ENCODE measurements at regions not wholly inside any gene's neighbourhood (a gene's known extent, or its start where the extent isn't known, plus 50 kb on each side); places are given as distances from the start of the nearest gene placed in this dataset.

GRCh38 chr21:22154579-22155274 lies 1156.5 kb downstream of the NCAM2 start:
- CTCF ChIA-PET, result no interaction called here

More at GRCh38 chr21:22154579-22155274, 1156.5 kb downstream of the NCAM2 start:
- no peak for ATAC-seq
- intact Hi-C loops (cut with micrococcal nuclease), result no loop called here
- Histone ChIP-seq H3K27me3 (ENCODE audit: insufficient read depth, low read length) (no peaks in the 10 kb centered on the region), H2AFZ (ENCODE audit: low read depth, low read length, poor library complexity, severe bottlenecking) (no peak overlapping the region), H3K36me3 (ENCODE audit: control insufficient read depth in 1 of 2, insufficient read depth in 2 of 2, low read length in 2 of 2) (no peaks in the 10 kb centered on the region), H3K9me2 (ENCODE audit: insufficient read depth) (no peaks in the 10 kb centered on the region), H3K4me2 (ENCODE audit: low read length) (no peak overlapping the region), H3K27ac (ENCODE audit: low read depth, low read length) (no peak overlapping the region), H4K20me1 (ENCODE audit: insufficient read depth) (no peaks in the 10 kb centered on the region), H3K4me1 (ENCODE audit: control insufficient read depth in 1 of 2, insufficient read depth in 2 of 2, low read length in 2 of 2) (no peaks in the 10 kb centered on the region), H3K79me2 (ENCODE audit: insufficient read depth, low read length) (no peaks in the 10 kb centered on the region), H3K4me3 (replicated peaks in 1 of 2; ENCODE audit: low read depth in 1 of 2, low read length in 2 of 2) (no peak overlapping the region), H3K9ac (ENCODE audit: low read length) (no peak overlapping the region), H3K9me3 (ENCODE audit: control insufficient read depth in 1 of 2, insufficient read depth in 1 of 2, low read depth in 1 of 2, low read length in 2 of 2) (peaks cover 18 to 34% of the 10 kb centered on the region in 2 experiments; a peak in 2 of 4 replicates)
- ChIA-PET POLR2A (no interaction called here), RAD21 (ENCODE audit: low non-redundant PET in 1 of 2, low total read pairs in 2 of 2, uncharacterized antibody in 2 of 2, unreplicated experiment in 2 of 2) (no interaction called here)
- no peak for DNase-seq (ENCODE audit: low read depth, low spot score)
- TF ChIP-seq RAD21 (IDR thresholded peaks at IDR 0.05; ENCODE audit: low read depth), result no peak
- TF ChIP-seq FOSL1 (IDR thresholded peaks at IDR 0.05; ENCODE audit: low read depth), result no peak
- TF ChIP-seq CEBPB (IDR thresholded peaks at IDR 0.05; ENCODE audit: low read depth), result no peak
- no peak for TF ChIP-seq CBX3 (IDR thresholded peaks at IDR 0.05; ENCODE audit: low read depth)
- TF ChIP-seq POLR2A (IDR thresholded peaks at IDR 0.05; ENCODE audit: borderline replicate concordance, extremely low read depth, insufficient read depth, insufficient read length), result no peak
- TF ChIP-seq POLR2AphosphoS5 (IDR thresholded peaks at IDR 0.05; ENCODE audit: low read depth, low read length), result no peak
- TF ChIP-seq ZBTB33 (IDR thresholded peaks at IDR 0.05; ENCODE audit: extremely low read depth, insufficient replicate concordance, low read length), result no peak
- no peak for TF ChIP-seq SP1 (IDR thresholded peaks at IDR 0.05; ENCODE audit: low read depth)
- TF ChIP-seq CTCF (IDR thresholded peaks at IDR 0.05 in 2 of 3, conservative IDR thresholded peaks at IDR 0.05 in 1 of 3; ENCODE audit: borderline replicate concordance in 1 of 3, insufficient read depth in 1 of 3, low read depth in 2 of 3, low read length in 2 of 3), result no peak
- TF ChIP-seq REST (IDR thresholded peaks at IDR 0.05; ENCODE audit: low read depth), result no peak
- TF ChIP-seq ATF3 (IDR thresholded peaks at IDR 0.05), result no peak
- no peak for TF ChIP-seq ELF1 (IDR thresholded peaks at IDR 0.05; ENCODE audit: borderline replicate concordance, low read depth)
- TF ChIP-seq ZFX (IDR thresholded peaks at IDR 0.05), result no peak
- no peak for TF ChIP-seq SRF (IDR thresholded peaks at IDR 0.05; ENCODE audit: low read depth)
- TF ChIP-seq EZH2 (IDR thresholded peaks at IDR 0.05), result no peak
- no peak for TF ChIP-seq JUND (IDR thresholded peaks at IDR 0.05)
- TF ChIP-seq EZH2phosphoT487 (IDR thresholded peaks at IDR 0.05; ENCODE audit: borderline replicate concordance), result no peak
- no peak for TF ChIP-seq SIN3A (IDR thresholded peaks at IDR 0.05; ENCODE audit: low read depth)
- TF ChIP-seq MAX (IDR thresholded peaks at IDR 0.05), result no peak
- BruUV-seq (replicated peaks), result no TSS peak

Data from HCT116 (cell line).